Spleen (tissue), 11 donors: ENCODE measurements at regions not wholly inside any gene's neighbourhood (a gene's known extent, or its start where the extent isn't known, plus 50 kb on each side); places are given as distances from the start of the nearest gene placed in this dataset.
A peak's percentile ranks its signal among the peaks of the same experiment; 100 is the strongest.
"Not testable (repeated sequence)": the region's sequence is repeated elsewhere in the genome, so short reads cannot be mapped to it uniquely, and the experiment has no call there.

Source experiments
- DNase-seq: peaks from one replicate; pipeline ENCODE4 v3.0.0-alpha.2; 2020
- H3K27ac ChIP-seq, 8 donors: fragments of 200-600 bp; sonication (generic) in 7 of 8; 1 replicate in 4 of 8; 2 replicates in 4 of 8; pipeline versions ENCODE4 v1.5.0 to v1.8.0; 2016 to 2021; ENCODE audit warnings: inconsistent platforms in 4 of 8, mild to moderate bottlenecking in 4 of 8, moderate library complexity in 1 of 8
- H3K27me3 ChIP-seq, 7 donors: fragments of 200-600 bp; sonication (generic) in 6 of 7; replicated peaks in 1 of 7; 1 replicate in 4 of 7; 2 replicates in 3 of 7; pipeline versions ENCODE4 v1.5.0 to v1.8.0; 2016 to 2021; ENCODE audit warnings: inconsistent platforms in 3 of 7, mild to moderate bottlenecking in 1 of 7
- H3K36me3 ChIP-seq, 6 donors: fragments of 200-600 bp; sonication (generic) in 5 of 6; 1 replicate in 4 of 6; 2 replicates in 2 of 6; pipeline versions ENCODE4 v1.5.0 to v1.8.0; 2016 to 2021; ENCODE audit warnings: inconsistent platforms in 2 of 6
- H3K4me1 ChIP-seq, 6 donors: fragments of 200-600 bp; sonication (generic) in 5 of 6; 1 replicate in 3 of 6; 2 replicates in 3 of 6; pipeline versions ENCODE4 v1.5.0 to v1.8.0; 2016 to 2021; ENCODE audit warnings: inconsistent platforms in 3 of 6
- H3K4me3 ChIP-seq, 8 donors: fragments of 200-600 bp; sonication (generic) in 7 of 8; 1 replicate in 4 of 8; 2 replicates in 4 of 8; pipeline versions ENCODE4 v1.5.0 to v1.8.0; 2016 to 2021; ENCODE audit warnings: inconsistent platforms in 4 of 8, mild to moderate bottlenecking in 4 of 8, moderate library complexity in 2 of 8
- H3K9me3 ChIP-seq, 8 donors: fragments of 200-600 bp; sonication (generic) in 7 of 8; 1 replicate in 4 of 8; 2 replicates in 4 of 8; pipeline versions ENCODE4 v1.5.0 to v1.8.0; 2016 to 2021; ENCODE audit warnings: inconsistent platforms in 4 of 8
- CTCF ChIP-seq, 11 experiments: fragments of 200-600 bp in 7 of 11; fragments of 450-650 bp in 4 of 11; sonication (generic) in 4 of 11; IDR thresholded peaks in 8 of 11; conservative IDR thresholded peaks in 3 of 11; 1 replicate in 7 of 11; 2 replicates in 4 of 11; pipeline versions ENCODE4 v1.4.0 to v1.8.0; 2016 to 2021; ENCODE audit warnings: antibody characterized with exemption in 11 of 11, inconsistent platforms in 4 of 11, mild to moderate bottlenecking in 1 of 11
- WGBS, 5 donors: extraction: QIAGEN DNeasy Blood & Tissue Kit in 3 of 5; methylation state at CpG; one replicate each; pipeline versions ENCODE4 v1.1.5 to v1.1.7; 2013 to 2018; 5-methylcytosine and 5-hydroxymethylcytosine counted together
- intact Hi-C: fragments of 100-400 bp; cut with DNase I; formaldehyde crosslinking; loops from one replicate; pipeline ENCODE4 v1.15.0; 2023; ENCODE audit warnings: low total_unique reads
- small RNA-seq, 4 donors: library from RNA; depleted of rRNA; stranded (forward); fragments of <200 nt; gene quantifications; one replicate each; pipeline ENCODE3, GENCODE V24; 2016
- donor health status: healthy with polysubstance abuse.
- donor health status: DM: no; HTN: no; CAD: no; lungs with moderate emphysema.
- donor health status: DM: no; HTN: no; CAD: no.
- donor health status: Bipolar disorder and iron deficiency.
- donor health status: healthy.
- donor health status: DM: no; HTN: no; CAD: no.
- donor health status: DM: yes; HTN: yes; CAD: no.

GRCh38 chr21:6363591-6363990, 4157.8 kb upstream of the TPTE start:
- H3K4me3 ChIP-seq, H3K36me3 ChIP-seq, intact Hi-C loops, DNase-seq, H3K27me3 ChIP-seq, H3K27ac ChIP-seq, H3K9me3 ChIP-seq, H3K4me1 ChIP-seq: not testable (repeated sequence)
- WGBS, 5 donors, result no CpG with 5 or more reads among the region's 1 CpG

- Histone ChIP-seq H3K27ac (peak overlapping the region in 6 of 8 donors; percentile 50 to 75 (median 56)), H3K4me3 (peak overlapping the region in 2 of 8 donors; percentile 23 to 49)
- intact Hi-C loops, H3K36me3 ChIP-seq, H3K9me3 ChIP-seq, DNase-seq, H3K4me1 ChIP-seq, H3K27me3 ChIP-seq: not testable (repeated sequence)
- 9 to 29% (median 26%) methylated on average over 2 to 7 of the region's 7 CpGs for WGBS, 5 donors
Observed at GRCh38 chr21:6368824-6369223, 4152.6 kb upstream of the TPTE start.

GRCh38 chr21:6373253-6373652, 4148.1 kb upstream of the TPTE start:
- peak overlapping the region in 1 of 8 donors; percentile 63 for H3K27ac ChIP-seq
- H3K4me1 ChIP-seq, H3K36me3 ChIP-seq, intact Hi-C loops, DNase-seq, H3K9me3 ChIP-seq, H3K4me3 ChIP-seq: not testable (repeated sequence)
- H3K27me3 ChIP-seq, result peaks cover 0 to 11% (median 0%) of the 10 kb centered on the region in 7 donors
- WGBS, 5 donors, result no CpG with 5 or more reads among the region's 3 CpGs

GRCh38 chr21:6374232-6374631, 4147.2 kb upstream of the TPTE start:
- peak; percentile 86 for DNase-seq
- Histone ChIP-seq H3K27me3 (peaks cover 0 to 11% (median 0%) of the 10 kb centered on the region in 7 donors), H3K27ac (peak overlapping the region in 1 of 8 donors; percentile 0)
- H3K4me3 ChIP-seq, H3K4me1 ChIP-seq, H3K9me3 ChIP-seq, H3K36me3 ChIP-seq, intact Hi-C loops: not testable (repeated sequence)
- WGBS, 5 donors, result 27 to 33% (median 31%) methylated on average over 12 of the region's 12 CpGs
- peak in 6 of 11 experiments; percentile 16 to 62 (median 40) for TF ChIP-seq CTCF (IDR thresholded peaks at IDR 0.05 in 8 of 11, conservative IDR thresholded peaks at IDR 0.05 in 3 of 11)

- peaks cover 0 to 11% (median 0%) of the 10 kb centered on the region in 7 donors for H3K27me3 ChIP-seq
- H3K4me3 ChIP-seq, intact Hi-C loops, H3K4me1 ChIP-seq, H3K9me3 ChIP-seq, H3K36me3 ChIP-seq, H3K27ac ChIP-seq: not testable (repeated sequence)
- peak; percentile 41 for DNase-seq
- WGBS, 5 donors, result 71 to 82% (median 81%) methylated on average over 4 of the region's 4 CpGs
Observed at GRCh38 chr21:6374926-6375325, 4146.5 kb upstream of the TPTE start.

- intact Hi-C loops, H3K36me3 ChIP-seq, H3K4me1 ChIP-seq, H3K4me3 ChIP-seq, DNase-seq, H3K9me3 ChIP-seq, H3K27ac ChIP-seq: not testable (repeated sequence)
- H3K27me3 ChIP-seq, result peaks cover 0 to 11% (median 0%) of the 10 kb centered on the region in 7 donors
- 59 to 65% (median 63%) methylated on average over 3 to 4 of the region's 5 CpGs for WGBS, 5 donors
Observed at GRCh38 chr21:6375776-6376175, 4145.6 kb upstream of the TPTE start.

- intact Hi-C loops, H3K4me3 ChIP-seq, H3K9me3 ChIP-seq, H3K27ac ChIP-seq, H3K36me3 ChIP-seq, H3K4me1 ChIP-seq: not testable (repeated sequence)
- DNase-seq, result peak; percentile 16
- 66 to 80% (median 71%) methylated on average over 9 of the region's 9 CpGs for WGBS, 5 donors
- peaks cover 0 to 11% (median 0%) of the 10 kb centered on the region in 7 donors for H3K27me3 ChIP-seq
Observed at GRCh38 chr21:6376321-6377070, 4144.9 kb upstream of the TPTE start.

Small RNA genes lying in the stretch of these regions (small RNA-seq; reads per million reads assigned to genes)
- 0 reads per million in 4 donors for gene RF00019
